Activated CD4-positive, alpha-beta memory T cell treated with anti-CD3 and anti-CD28 coated beads, Interleukin-2, amount 10 ng/mL, durations not matched to agents 7 days and 5 days (primary cell): ENCODE measurements at regions not wholly inside any gene's neighbourhood (a gene's known extent, or its start where the extent isn't known, plus 50 kb on each side); places are given as distances from the start of the nearest gene placed in this dataset.
"Not testable (repeated sequence)": the region's sequence is repeated elsewhere in the genome, so short reads cannot be mapped to it uniquely, and the experiment has no call there.

Experiments used
- CTCF ChIA-PET: fragments of 350-600 bp; sonication (Branson Sonifier 250); formaldehyde crosslinking; loops from one replicate; lab custom pipeline; 2021; ENCODE audit warnings: antibody characterized with exemption, inconsistent platforms; lab: Charles Lee
- POLR2A ChIA-PET: fragments of 350-600 bp; sonication (Branson Sonifier 250); formaldehyde crosslinking; loops from one replicate; lab custom pipeline; 2021; ENCODE audit warnings: antibody characterized with exemption; lab: Charles Lee
- DNase-seq: peaks from one replicate; pipeline ENCODE4 v3.0.0-alpha.2; 2020
- H3K27ac Mint-ChIP-seq: one replicate; pipeline ENCODE4 v1.8.0; 2021; ENCODE audit warnings: mild to moderate bottlenecking, mixed read lengths
- H3K27me3 Mint-ChIP-seq: one replicate; pipeline ENCODE4 v1.8.0; 2021; ENCODE audit warnings: mixed read lengths
- H3K36me3 Mint-ChIP-seq: one replicate; pipeline ENCODE4 v1.8.0; 2021; ENCODE audit warnings: low read depth, mixed read lengths
- H3K4me1 Mint-ChIP-seq: one replicate; pipeline ENCODE4 v1.8.0; 2021; ENCODE audit warnings: mixed read lengths
- H3K4me3 Mint-ChIP-seq: one replicate; pipeline ENCODE4 v1.8.0; 2021; ENCODE audit warnings: mild to moderate bottlenecking, mixed read lengths
- H3K9me3 Mint-ChIP-seq: one replicate; pipeline ENCODE4 v1.8.0; 2021; ENCODE audit warnings: mixed read lengths

- H3K27ac Mint-ChIP-seq: no peak overlapping the region
- no peaks in the 10 kb centered on the region for H3K36me3 Mint-ChIP-seq
- no peaks in the 10 kb centered on the region for H3K4me1 Mint-ChIP-seq
- POLR2A ChIA-PET: no interaction called here
- no peak for DNase-seq
- no peak overlapping the region for H3K4me3 Mint-ChIP-seq
- CTCF ChIA-PET: no interaction called here
- H3K9me3 Mint-ChIP-seq: no peaks in the 10 kb centered on the region
- H3K27me3 Mint-ChIP-seq: no peaks in the 10 kb centered on the region
These were observed 212.5 kb upstream of the CXorf66 start for GRCh38 chrX:140177821-140178220.

GRCh38 chrX:140172401-140172800 lies 207.1 kb upstream of the CXorf66 start:
- H3K4me3 Mint-ChIP-seq: no peak overlapping the region
- peaks cover 2% of the 10 kb centered on the region for H3K9me3 Mint-ChIP-seq
- no peaks in the 10 kb centered on the region for H3K4me1 Mint-ChIP-seq
- ChIA-PET POLR2A (no interaction called here), CTCF (no interaction called here)
- no peak overlapping the region for H3K27ac Mint-ChIP-seq
- no peaks in the 10 kb centered on the region for H3K27me3 Mint-ChIP-seq
- H3K36me3 Mint-ChIP-seq: no peaks in the 10 kb centered on the region
- DNase-seq: no peak

GRCh38 chrX:140167551-140167950 lies 202.2 kb upstream of the CXorf66 start:
- ChIA-PET POLR2A (no interaction called here), CTCF (no interaction called here)
- H3K27ac Mint-ChIP-seq: no peak overlapping the region
- H3K9me3 Mint-ChIP-seq: peaks cover 2% of the 10 kb centered on the region
- no peak for DNase-seq
- H3K4me1 Mint-ChIP-seq: no peaks in the 10 kb centered on the region
- no peaks in the 10 kb centered on the region for H3K27me3 Mint-ChIP-seq
- no peak overlapping the region for H3K4me3 Mint-ChIP-seq
- H3K36me3 Mint-ChIP-seq: no peaks in the 10 kb centered on the region

- Mint-ChIP-seq H3K9me3 (no peaks in the 10 kb centered on the region), H3K27ac (no peak overlapping the region), H3K27me3 (no peaks in the 10 kb centered on the region), H3K4me3 (no peak overlapping the region), H3K4me1 (no peaks in the 10 kb centered on the region), H3K36me3 (no peaks in the 10 kb centered on the region)
- POLR2A ChIA-PET: no interaction called here
- no peak for DNase-seq
- CTCF ChIA-PET: no interaction called here
These were observed 200.5 kb upstream of the CXorf66 start for GRCh38 chrX:140165849-140166248.

- CTCF ChIA-PET: no interaction called here
- no peak overlapping the region for H3K27ac Mint-ChIP-seq
- H3K4me1 Mint-ChIP-seq: no peaks in the 10 kb centered on the region
- no peaks in the 10 kb centered on the region for H3K36me3 Mint-ChIP-seq
- no peaks in the 10 kb centered on the region for H3K9me3 Mint-ChIP-seq
- no peaks in the 10 kb centered on the region for H3K27me3 Mint-ChIP-seq
- H3K4me3 Mint-ChIP-seq: no peak overlapping the region
- DNase-seq: no peak
- POLR2A ChIA-PET: interaction anchor here (0.6 kb wide), 1 partner anchor 505 kb away, joined by 3 read pairs; no protein-coding TSS in a partner anchor
These were observed 199.1 kb upstream of the CXorf66 start for GRCh38 chrX:140164391-140164790.

GRCh38 chrX:140163371-140164159 lies 198.2 kb upstream of the CXorf66 start:
- Mint-ChIP-seq H3K27me3 (no peaks in the 10 kb centered on the region), H3K9me3 (no peaks in the 10 kb centered on the region), H3K4me3 (no peak overlapping the region), H3K4me1 (no peaks in the 10 kb centered on the region), H3K27ac (no peak overlapping the region), H3K36me3 (no peaks in the 10 kb centered on the region)
- POLR2A ChIA-PET: interaction anchor here (0.6 kb wide), 1 partner anchor 504 kb away, joined by 3 read pairs; no protein-coding TSS in a partner anchor
- CTCF ChIA-PET: no interaction called here
- DNase-seq: no peak

- POLR2A ChIA-PET: no interaction called here
- H3K27ac Mint-ChIP-seq: no peak overlapping the region
- no peak for DNase-seq
These were observed 192.3 kb upstream of the CXorf66 start for GRCh38 chrX:140157611-140158010.

GRCh38 chrX:140157143-140157542 lies 191.8 kb upstream of the CXorf66 start:
- DNase-seq: no peak
- POLR2A ChIA-PET: no interaction called here
- H3K4me3 Mint-ChIP-seq: no peak overlapping the region
- no peaks in the 10 kb centered on the region for H3K27me3 Mint-ChIP-seq
- CTCF ChIA-PET: no interaction called here
- H3K36me3 Mint-ChIP-seq: no peaks in the 10 kb centered on the region
- no peak overlapping the region for H3K27ac Mint-ChIP-seq
- no peaks in the 10 kb centered on the region for H3K4me1 Mint-ChIP-seq
- H3K9me3 Mint-ChIP-seq: no peaks in the 10 kb centered on the region

More at GRCh38 chrX:140157611-140158010, 192.3 kb upstream of the CXorf66 start:
- Mint-ChIP-seq H3K4me1 (no peaks in the 10 kb centered on the region), H3K9me3 (no peaks in the 10 kb centered on the region), H3K27me3 (no peaks in the 10 kb centered on the region), H3K36me3 (no peaks in the 10 kb centered on the region), H3K4me3 (no peak overlapping the region)
- CTCF ChIA-PET: no interaction called here

GRCh38 chrX:140151316-140151715 lies 186.0 kb upstream of the CXorf66 start:
- DNase-seq: no peak
- no peaks in the 10 kb centered on the region for H3K4me1 Mint-ChIP-seq
- ChIA-PET CTCF (no interaction called here), POLR2A (no interaction called here)
- H3K36me3 Mint-ChIP-seq: no peaks in the 10 kb centered on the region
- H3K27me3 Mint-ChIP-seq: no peaks in the 10 kb centered on the region
- H3K4me3 Mint-ChIP-seq: no peak overlapping the region
- no peak overlapping the region for H3K27ac Mint-ChIP-seq
- no peaks in the 10 kb centered on the region for H3K9me3 Mint-ChIP-seq

GRCh38 chrX:140149761-140150160 lies 184.4 kb upstream of the CXorf66 start:
- ChIA-PET POLR2A (no interaction called here), CTCF (no interaction called here)
- H3K4me3 Mint-ChIP-seq: no peak overlapping the region

GRCh38 chrX:140141444-140142029 lies 176.2 kb upstream of the CXorf66 start:
- CTCF ChIA-PET: interaction anchor here (0.5 to 1.3 kb wide), 2 partner anchors 92 to 147 kb away, joined by 3 to 4 read pairs; no protein-coding TSS in a partner anchor
- peak; percentile 24 for DNase-seq
- POLR2A ChIA-PET: no interaction called here

More at GRCh38 chrX:140149761-140150160, 184.4 kb upstream of the CXorf66 start:
- Mint-ChIP-seq H3K27me3 (no peaks in the 10 kb centered on the region), H3K4me1 (no peaks in the 10 kb centered on the region), H3K36me3 (no peaks in the 10 kb centered on the region), H3K27ac (no peak overlapping the region), H3K9me3 (no peaks in the 10 kb centered on the region)
- DNase-seq: no peak

GRCh38 chrX:140138492-140138891 lies 173.2 kb upstream of the CXorf66 start:
- CTCF ChIA-PET, H3K9me3 Mint-ChIP-seq, H3K4me3 Mint-ChIP-seq, H3K27me3 Mint-ChIP-seq, POLR2A ChIA-PET, H3K27ac Mint-ChIP-seq, H3K36me3 Mint-ChIP-seq, H3K4me1 Mint-ChIP-seq, DNase-seq: not testable (repeated sequence)

More at GRCh38 chrX:140141444-140142029, 176.2 kb upstream of the CXorf66 start:
- Mint-ChIP-seq H3K27ac (no peak overlapping the region), H3K27me3 (no peaks in the 10 kb centered on the region), H3K4me3 (no peak overlapping the region), H3K4me1 (no peaks in the 10 kb centered on the region), H3K9me3 (no peaks in the 10 kb centered on the region), H3K36me3 (no peaks in the 10 kb centered on the region)

- H3K4me1 Mint-ChIP-seq, H3K9me3 Mint-ChIP-seq, H3K27me3 Mint-ChIP-seq, DNase-seq, H3K36me3 Mint-ChIP-seq, H3K4me3 Mint-ChIP-seq, POLR2A ChIA-PET, CTCF ChIA-PET, H3K27ac Mint-ChIP-seq: not testable (repeated sequence)
These were observed 172.7 kb upstream of the CXorf66 start for GRCh38 chrX:140138065-140138464.
